ENCODE measurements at regions not wholly inside any gene's neighbourhood (a gene's known extent, or its start where the extent isn't known, plus 50 kb on each side); places are given as distances from the start of the nearest gene placed in this dataset.

DNA sequence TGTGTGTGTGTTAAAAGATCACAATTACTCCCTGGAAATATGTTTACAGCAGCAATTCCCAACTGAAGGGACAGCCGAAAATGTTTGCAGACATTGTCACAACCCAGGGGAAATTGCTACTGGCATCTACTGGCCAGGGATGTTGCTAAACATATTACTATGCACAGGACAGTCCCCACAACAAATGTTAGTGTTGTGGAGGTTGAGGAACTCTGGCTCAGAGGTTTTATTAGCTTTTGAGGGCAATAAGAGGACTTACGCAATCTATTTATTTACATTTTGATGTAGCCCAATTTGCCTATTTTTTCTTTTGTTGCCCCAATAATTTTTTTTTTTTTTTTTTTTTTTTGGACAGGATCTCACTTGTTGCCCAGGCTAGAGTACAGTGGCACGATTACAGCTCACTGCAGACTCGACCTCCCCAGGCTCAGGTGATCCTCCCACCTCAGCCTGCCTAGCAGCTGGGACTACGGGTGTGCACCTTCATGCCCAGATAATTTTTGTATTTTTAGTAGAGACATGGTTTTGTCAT, 154.1 kb downstream of the RPS12 start:
- no peaks in the 10 kb centered on the region for H3K27me3 ChIP-seq (ENCODE audit: insufficient read depth, poor library complexity, severe bottlenecking)
- DNase-seq (ENCODE audit: low read depth in 1 of 2, low spot score in 1 of 2) = no peak
- no peak for TF ChIP-seq SPI1 (IDR thresholded peaks at IDR 0.05; ENCODE audit: borderline replicate concordance, low read depth)
- TF ChIP-seq POLR2AphosphoS5 (IDR thresholded peaks at IDR 0.05; ENCODE audit: low read depth) = no peak
- TF ChIP-seq GABPA (IDR thresholded peaks at IDR 0.05; ENCODE audit: low read depth) = no peak
- TF ChIP-seq, protein P1, sequence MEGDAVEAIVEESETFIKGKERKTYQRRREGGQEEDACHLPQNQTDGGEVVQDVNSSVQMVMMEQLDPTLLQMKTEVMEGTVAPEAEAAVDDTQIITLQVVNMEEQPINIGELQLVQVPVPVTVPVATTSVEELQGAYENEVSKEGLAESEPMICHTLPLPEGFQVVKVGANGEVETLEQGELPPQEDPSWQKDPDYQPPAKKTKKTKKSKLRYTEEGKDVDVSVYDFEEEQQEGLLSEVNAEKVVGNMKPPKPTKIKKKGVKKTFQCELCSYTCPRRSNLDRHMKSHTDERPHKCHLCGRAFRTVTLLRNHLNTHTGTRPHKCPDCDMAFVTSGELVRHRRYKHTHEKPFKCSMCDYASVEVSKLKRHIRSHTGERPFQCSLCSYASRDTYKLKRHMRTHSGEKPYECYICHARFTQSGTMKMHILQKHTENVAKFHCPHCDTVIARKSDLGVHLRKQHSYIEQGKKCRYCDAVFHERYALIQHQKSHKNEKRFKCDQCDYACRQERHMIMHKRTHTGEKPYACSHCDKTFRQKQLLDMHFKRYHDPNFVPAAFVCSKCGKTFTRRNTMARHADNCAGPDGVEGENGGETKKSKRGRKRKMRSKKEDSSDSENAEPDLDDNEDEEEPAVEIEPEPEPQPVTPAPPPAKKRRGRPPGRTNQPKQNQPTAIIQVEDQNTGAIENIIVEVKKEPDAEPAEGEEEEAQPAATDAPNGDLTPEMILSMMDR (IDR thresholded peaks at IDR 0.05; ENCODE audit: insufficient read depth, low read length) = no peak
- TF ChIP-seq, protein P2, sequence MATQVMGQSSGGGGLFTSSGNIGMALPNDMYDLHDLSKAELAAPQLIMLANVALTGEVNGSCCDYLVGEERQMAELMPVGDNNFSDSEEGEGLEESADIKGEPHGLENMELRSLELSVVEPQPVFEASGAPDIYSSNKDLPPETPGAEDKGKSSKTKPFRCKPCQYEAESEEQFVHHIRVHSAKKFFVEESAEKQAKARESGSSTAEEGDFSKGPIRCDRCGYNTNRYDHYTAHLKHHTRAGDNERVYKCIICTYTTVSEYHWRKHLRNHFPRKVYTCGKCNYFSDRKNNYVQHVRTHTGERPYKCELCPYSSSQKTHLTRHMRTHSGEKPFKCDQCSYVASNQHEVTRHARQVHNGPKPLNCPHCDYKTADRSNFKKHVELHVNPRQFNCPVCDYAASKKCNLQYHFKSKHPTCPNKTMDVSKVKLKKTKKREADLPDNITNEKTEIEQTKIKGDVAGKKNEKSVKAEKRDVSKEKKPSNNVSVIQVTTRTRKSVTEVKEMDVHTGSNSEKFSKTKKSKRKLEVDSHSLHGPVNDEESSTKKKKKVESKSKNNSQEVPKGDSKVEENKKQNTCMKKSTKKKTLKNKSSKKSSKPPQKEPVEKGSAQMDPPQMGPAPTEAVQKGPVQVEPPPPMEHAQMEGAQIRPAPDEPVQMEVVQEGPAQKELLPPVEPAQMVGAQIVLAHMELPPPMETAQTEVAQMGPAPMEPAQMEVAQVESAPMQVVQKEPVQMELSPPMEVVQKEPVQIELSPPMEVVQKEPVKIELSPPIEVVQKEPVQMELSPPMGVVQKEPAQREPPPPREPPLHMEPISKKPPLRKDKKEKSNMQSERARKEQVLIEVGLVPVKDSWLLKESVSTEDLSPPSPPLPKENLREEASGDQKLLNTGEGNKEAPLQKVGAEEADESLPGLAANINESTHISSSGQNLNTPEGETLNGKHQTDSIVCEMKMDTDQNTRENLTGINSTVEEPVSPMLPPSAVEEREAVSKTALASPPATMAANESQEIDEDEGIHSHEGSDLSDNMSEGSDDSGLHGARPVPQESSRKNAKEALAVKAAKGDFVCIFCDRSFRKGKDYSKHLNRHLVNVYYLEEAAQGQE (IDR thresholded peaks at IDR 0.05; ENCODE audit: insufficient replicate concordance, low read depth) = no peak
- no peak overlapping the region for H3K27ac ChIP-seq (replicated peaks)
- H3K4me3 ChIP-seq (replicated peaks; ENCODE audit: insufficient read depth, low read length) = no peak overlapping the region

DNA sequence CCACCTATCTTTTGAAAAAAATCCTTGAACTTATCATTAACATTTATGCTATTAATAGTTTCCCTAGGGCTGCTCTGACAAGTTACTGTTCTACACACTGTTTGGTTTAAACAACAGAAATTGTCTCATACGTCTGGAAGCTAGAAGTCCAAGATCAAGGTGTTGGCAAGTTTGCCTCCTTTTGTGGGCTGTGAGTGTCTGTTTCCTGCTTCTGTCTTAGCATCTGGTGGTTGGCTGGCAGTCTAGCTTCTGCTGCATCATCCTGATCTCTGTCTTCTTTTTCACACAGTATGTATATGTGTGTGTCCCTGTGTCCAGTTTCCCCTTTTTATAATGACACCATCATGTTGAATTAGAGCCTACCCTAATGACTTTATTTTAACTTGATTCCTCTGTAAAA, 154.8 kb downstream of the RPS12 start:
- H3K4me3 ChIP-seq (replicated peaks; ENCODE audit: insufficient read depth, low read length) = no peak overlapping the region
- TF ChIP-seq, protein P1 (IDR thresholded peaks at IDR 0.05; ENCODE audit: insufficient read depth, low read length) = no peak
- TF ChIP-seq, protein P2 (IDR thresholded peaks at IDR 0.05; ENCODE audit: insufficient replicate concordance, low read depth) = no peak
- TF ChIP-seq SPI1 (IDR thresholded peaks at IDR 0.05; ENCODE audit: borderline replicate concordance, low read depth) (no peak), GABPA (IDR thresholded peaks at IDR 0.05; ENCODE audit: low read depth) (no peak), POLR2AphosphoS5 (IDR thresholded peaks at IDR 0.05; ENCODE audit: low read depth) (no peak)
- DNase-seq (ENCODE audit: low read depth in 1 of 2, low spot score in 1 of 2) = no peak
- H3K27me3 ChIP-seq (ENCODE audit: insufficient read depth, poor library complexity, severe bottlenecking) = no peaks in the 10 kb centered on the region
- no peak overlapping the region for H3K27ac ChIP-seq (replicated peaks)

DNA sequence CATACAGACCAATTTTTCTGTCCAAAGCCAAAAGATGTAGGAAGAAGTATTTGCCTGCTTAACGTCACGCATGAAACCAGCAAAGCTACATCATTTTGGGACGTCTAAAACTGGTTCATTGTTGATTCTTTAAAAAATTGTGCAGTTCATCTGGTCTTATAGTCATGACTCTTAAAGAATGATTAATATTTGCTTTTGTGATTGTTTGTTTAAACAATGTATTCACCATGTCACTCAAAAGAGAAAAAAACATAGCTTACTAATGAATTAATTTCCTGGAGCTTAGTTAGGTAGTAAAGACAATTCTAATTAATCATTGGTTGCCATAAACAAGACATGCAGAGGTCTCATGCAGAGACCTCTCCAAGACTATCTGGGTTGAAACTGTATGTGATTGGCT, 157.3 kb downstream of the RPS12 start:
- Histone ChIP-seq H3K27ac (replicated peaks) (no peak overlapping the region), H3K27me3 (ENCODE audit: insufficient read depth, poor library complexity, severe bottlenecking) (no peaks in the 10 kb centered on the region), H3K4me3 (replicated peaks; ENCODE audit: insufficient read depth, low read length) (no peak overlapping the region)
- TF ChIP-seq, protein P2 (IDR thresholded peaks at IDR 0.05; ENCODE audit: insufficient replicate concordance, low read depth) = no peak
- TF ChIP-seq SPI1 (IDR thresholded peaks at IDR 0.05; ENCODE audit: borderline replicate concordance, low read depth) (no peak), GABPA (IDR thresholded peaks at IDR 0.05; ENCODE audit: low read depth) (no peak), POLR2AphosphoS5 (IDR thresholded peaks at IDR 0.05; ENCODE audit: low read depth) (no peak)
- TF ChIP-seq, protein P1 (IDR thresholded peaks at IDR 0.05; ENCODE audit: insufficient read depth, low read length) = no peak
- no peak for DNase-seq (ENCODE audit: low read depth in 1 of 2, low spot score in 1 of 2)

Measured in HL-60 (cell line).